Ascending aorta (tissue), 2 donors: ENCODE measurements at regions not wholly inside any gene's neighbourhood (a gene's known extent, or its start where the extent isn't known, plus 50 kb on each side); places are given as distances from the start of the nearest gene placed in this dataset.

Experiments used
- DNase-seq, 2 donors: peaks; one replicate each; pipeline ENCODE4 v3.0.0-alpha.2; 2019; ENCODE audit warnings: low spot score in 2 of 2
- H3K27ac ChIP-seq, 2 donors: fragments of 200-600 bp; sonication (generic); one replicate each; pipeline ENCODE4 v1.5.1; 2016 to 2017; ENCODE audit warnings: mild to moderate bottlenecking in 1 of 2
- H3K27me3 ChIP-seq: fragments of 200-600 bp; sonication (generic); one replicate; pipeline ENCODE4 v1.5.1; 2017
- H3K36me3 ChIP-seq, 2 donors: fragments of 200-600 bp; sonication (generic); one replicate each; pipeline ENCODE4 v1.5.1; 2016
- H3K4me1 ChIP-seq, 2 donors: fragments of 200-600 bp; sonication (generic); one replicate each; pipeline ENCODE4 v1.5.1; 2016 to 2017; ENCODE audit warnings: mild to moderate bottlenecking in 1 of 2
- H3K4me3 ChIP-seq, 2 donors: fragments of 200-600 bp; sonication (generic); one replicate each; pipeline ENCODE4 v1.5.1; 2016 to 2017; ENCODE audit warnings: mild to moderate bottlenecking in 1 of 2
- H3K9me3 ChIP-seq, 2 donors: fragments of 200-600 bp; sonication (generic); one replicate each; pipeline ENCODE4 v1.5.1; 2016
- CTCF ChIP-seq, 3 experiments: fragments of 200-600 bp in 2 of 3; fragments of 450-650 bp in 1 of 3; sonication (generic) in 2 of 3; IDR thresholded peaks; one replicate each; pipeline ENCODE4 v1.5.1; 2016 to 2019; ENCODE audit warnings: antibody characterized with exemption in 3 of 3, mild to moderate bottlenecking in 1 of 3, moderate library complexity in 1 of 3
- intact Hi-C: fragments of 100-400 bp; cut with DNase I; formaldehyde crosslinking; loops from one replicate; pipeline ENCODE4 v1.15.1; 2023

- no peak for TF ChIP-seq CTCF (IDR thresholded peaks at IDR 0.05)
- no peaks in the 10 kb centered on the region for H3K9me3 ChIP-seq
- intact Hi-C loops = no loop called here
- no peaks in the 10 kb centered on the region for H3K36me3 ChIP-seq
- no peak overlapping the region for H3K27ac ChIP-seq
- H3K4me3 ChIP-seq = no peak overlapping the region
- no peak for DNase-seq
- H3K4me1 ChIP-seq = no peaks in the 10 kb centered on the region
- no peaks in the 10 kb centered on the region for H3K27me3 ChIP-seq
Observed at GRCh38 chr1:4048921-4049320, 148.8 kb upstream of the C1orf174 start.

GRCh38 chr1:4050998-4051397 is 150.9 kb upstream of the C1orf174 start:
- no peak for DNase-seq
- intact Hi-C loops = no loop called here
- Histone ChIP-seq H3K9me3 (no peaks in the 10 kb centered on the region), H3K4me3 (no peak overlapping the region), H3K27me3 (no peaks in the 10 kb centered on the region), H3K27ac (no peak overlapping the region), H3K4me1 (no peaks in the 10 kb centered on the region), H3K36me3 (no peaks in the 10 kb centered on the region)
- no peak for TF ChIP-seq CTCF (IDR thresholded peaks at IDR 0.05)

- no peaks in the 10 kb centered on the region for H3K4me1 ChIP-seq
- H3K27me3 ChIP-seq = no peaks in the 10 kb centered on the region
- no peaks in the 10 kb centered on the region for H3K36me3 ChIP-seq
- DNase-seq = no peak
- no peaks in the 10 kb centered on the region for H3K9me3 ChIP-seq
- no peak for TF ChIP-seq CTCF (IDR thresholded peaks at IDR 0.05)
- H3K4me3 ChIP-seq = no peak overlapping the region
- intact Hi-C loops = no loop called here
- no peak overlapping the region for H3K27ac ChIP-seq
Observed at GRCh38 chr1:4052657-4053056, 152.6 kb upstream of the C1orf174 start.

GRCh38 chr1:4053160-4053748 is 153.2 kb upstream of the C1orf174 start:
- no peaks in the 10 kb centered on the region for H3K36me3 ChIP-seq
- no peak overlapping the region for H3K27ac ChIP-seq
- intact Hi-C loops = no loop called here
- DNase-seq = no peak
- no peaks in the 10 kb centered on the region for H3K27me3 ChIP-seq
- H3K4me1 ChIP-seq = no peaks in the 10 kb centered on the region
- H3K9me3 ChIP-seq = no peaks in the 10 kb centered on the region
- H3K4me3 ChIP-seq = no peak overlapping the region
- no peak for TF ChIP-seq CTCF (IDR thresholded peaks at IDR 0.05)

- TF ChIP-seq CTCF (IDR thresholded peaks at IDR 0.05) = no peak
- Histone ChIP-seq H3K27ac (no peak overlapping the region), H3K4me3 (no peak overlapping the region), H3K36me3 (no peaks in the 10 kb centered on the region), H3K4me1 (no peaks in the 10 kb centered on the region), H3K27me3 (no peaks in the 10 kb centered on the region), H3K9me3 (no peaks in the 10 kb centered on the region)
- no peak for DNase-seq
- intact Hi-C loops = no loop called here
Observed at GRCh38 chr1:4053774-4054173, 153.7 kb upstream of the C1orf174 start.
